ENCODE measurements at regions not wholly inside any gene's neighbourhood (a gene's known extent, or its start where the extent isn't known, plus 50 kb on each side); places are given as distances from the start of the nearest gene placed in this dataset.
A peak's percentile ranks its signal among the peaks of the same experiment; 100 is the strongest.

- Mint-ChIP-seq H3K27ac (no peak overlapping the region), H3K4me1 (peaks cover 8% of the 10 kb centered on the region), H3K27me3 (ENCODE audit: low read depth) (no peaks in the 10 kb centered on the region), H3K4me3 (no peak overlapping the region), H3K36me3 (ENCODE audit: low read depth) (no peaks in the 10 kb centered on the region), H3K9me3 (peaks cover 15% of the 10 kb centered on the region)
- TF ChIP-seq, protein P1, sequence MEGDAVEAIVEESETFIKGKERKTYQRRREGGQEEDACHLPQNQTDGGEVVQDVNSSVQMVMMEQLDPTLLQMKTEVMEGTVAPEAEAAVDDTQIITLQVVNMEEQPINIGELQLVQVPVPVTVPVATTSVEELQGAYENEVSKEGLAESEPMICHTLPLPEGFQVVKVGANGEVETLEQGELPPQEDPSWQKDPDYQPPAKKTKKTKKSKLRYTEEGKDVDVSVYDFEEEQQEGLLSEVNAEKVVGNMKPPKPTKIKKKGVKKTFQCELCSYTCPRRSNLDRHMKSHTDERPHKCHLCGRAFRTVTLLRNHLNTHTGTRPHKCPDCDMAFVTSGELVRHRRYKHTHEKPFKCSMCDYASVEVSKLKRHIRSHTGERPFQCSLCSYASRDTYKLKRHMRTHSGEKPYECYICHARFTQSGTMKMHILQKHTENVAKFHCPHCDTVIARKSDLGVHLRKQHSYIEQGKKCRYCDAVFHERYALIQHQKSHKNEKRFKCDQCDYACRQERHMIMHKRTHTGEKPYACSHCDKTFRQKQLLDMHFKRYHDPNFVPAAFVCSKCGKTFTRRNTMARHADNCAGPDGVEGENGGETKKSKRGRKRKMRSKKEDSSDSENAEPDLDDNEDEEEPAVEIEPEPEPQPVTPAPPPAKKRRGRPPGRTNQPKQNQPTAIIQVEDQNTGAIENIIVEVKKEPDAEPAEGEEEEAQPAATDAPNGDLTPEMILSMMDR (IDR thresholded peaks at IDR 0.05; ENCODE audit: unreplicated experiment in 3 of 3), result no peak
Measured at GRCh38 chr1:229710746-229711145, 84.7 kb downstream of the URB2 start.

DNA sequence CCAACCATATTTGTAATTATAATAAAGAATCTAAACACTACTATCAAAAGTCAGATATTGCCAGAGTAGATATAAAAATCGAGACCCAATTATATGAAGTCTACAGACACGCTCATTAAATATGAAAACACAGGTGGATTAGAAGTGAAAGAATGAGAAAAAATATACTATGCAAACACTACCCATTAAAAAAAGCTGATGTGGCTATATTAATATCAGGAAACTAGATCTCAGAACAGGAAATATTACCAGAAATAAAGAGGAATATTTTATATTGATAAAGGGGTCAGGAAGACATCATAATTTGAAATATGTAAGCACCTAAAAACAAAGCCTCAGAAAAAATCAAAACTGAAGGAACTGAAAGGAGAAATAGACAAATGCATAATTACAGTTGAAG lies 88.3 kb downstream of the URB2 start:
- Mint-ChIP-seq H3K36me3 (ENCODE audit: low read depth) (no peaks in the 10 kb centered on the region), H3K27me3 (ENCODE audit: low read depth) (no peaks in the 10 kb centered on the region), H3K27ac (no peak overlapping the region), H3K4me3 (no peak overlapping the region), H3K9me3 (peaks cover 11% of the 10 kb centered on the region), H3K4me1 (peaks cover 13% of the 10 kb centered on the region)
- TF ChIP-seq, protein P1 (IDR thresholded peaks at IDR 0.05; ENCODE audit: unreplicated experiment in 3 of 3), result no peak

- TF ChIP-seq, protein P1 (IDR thresholded peaks at IDR 0.05; ENCODE audit: unreplicated experiment in 3 of 3), result no peak
- no peak overlapping the region for H3K27ac Mint-ChIP-seq
Measured at GRCh38 chr1:229714964-229715603, 89.0 kb downstream of the URB2 start.

GRCh38 chr1:229716069-229716468 lies 90.0 kb downstream of the URB2 start:
- Mint-ChIP-seq H3K36me3 (ENCODE audit: low read depth) (no peaks in the 10 kb centered on the region), H3K4me3 (no peak overlapping the region), H3K27ac (peak overlapping the region in 1 of 3 experiments; percentile 71)

More at GRCh38 chr1:229714964-229715603, 89.0 kb downstream of the URB2 start:
- Mint-ChIP-seq H3K27me3 (ENCODE audit: low read depth) (no peaks in the 10 kb centered on the region), H3K36me3 (ENCODE audit: low read depth) (no peaks in the 10 kb centered on the region), H3K4me1 (peaks cover 13% of the 10 kb centered on the region), H3K4me3 (no peak overlapping the region), H3K9me3 (peaks cover 11% of the 10 kb centered on the region)

GRCh38 chr1:229716704-229717103 lies 90.7 kb downstream of the URB2 start:
- H3K9me3 Mint-ChIP-seq, result peaks cover 9% of the 10 kb centered on the region
- no peaks in the 10 kb centered on the region for H3K27me3 Mint-ChIP-seq (ENCODE audit: low read depth)
- no peaks in the 10 kb centered on the region for H3K36me3 Mint-ChIP-seq (ENCODE audit: low read depth)
- peaks cover 8% of the 10 kb centered on the region for H3K4me1 Mint-ChIP-seq
- no peak overlapping the region for H3K4me3 Mint-ChIP-seq
- TF ChIP-seq, protein P1 (IDR thresholded peaks at IDR 0.05; ENCODE audit: unreplicated experiment in 3 of 3), result no peak
- H3K27ac Mint-ChIP-seq, result no peak overlapping the region

More at GRCh38 chr1:229716069-229716468, 90.0 kb downstream of the URB2 start:
- peaks cover 8% of the 10 kb centered on the region for H3K4me1 Mint-ChIP-seq
- H3K27me3 Mint-ChIP-seq (ENCODE audit: low read depth), result no peaks in the 10 kb centered on the region
- peaks cover 5% of the 10 kb centered on the region for H3K9me3 Mint-ChIP-seq
- TF ChIP-seq, protein P1 (IDR thresholded peaks at IDR 0.05; ENCODE audit: unreplicated experiment in 3 of 3), result no peak

Measured in nephron (organoid).